Activated CD4-positive, alpha-beta T cell treated with anti-CD3 and anti-CD28 coated beads, Interleukin-2, amount 10 ng/mL, durations not matched to agents 24 days and 14 days (primary cell): ENCODE measurements at regions not wholly inside any gene's neighbourhood (a gene's known extent, or its start where the extent isn't known, plus 50 kb on each side); places are given as distances from the start of the nearest gene placed in this dataset.

Experiments
- DNase-seq: peaks from one replicate; pipeline ENCODE4 v3.0.0; 2022
- H3K27ac Mint-ChIP-seq: one replicate; pipeline ENCODE4 v1.8.0; 2022; ENCODE audit warnings: mild to moderate bottlenecking, mixed read lengths
- H3K27me3 Mint-ChIP-seq: one replicate; pipeline ENCODE4 v1.8.0; 2022; ENCODE audit warnings: mixed read lengths
- H3K36me3 Mint-ChIP-seq: one replicate; pipeline ENCODE4 v1.8.0; 2022; ENCODE audit warnings: low read depth, mild to moderate bottlenecking, mixed read lengths
- H3K4me1 Mint-ChIP-seq: one replicate; pipeline ENCODE4 v1.8.0; 2021; ENCODE audit warnings: mixed read lengths
- H3K4me3 Mint-ChIP-seq: one replicate; pipeline ENCODE4 v1.8.0; 2022; ENCODE audit warnings: mild to moderate bottlenecking, moderate library complexity, mixed read lengths
- H3K9me3 Mint-ChIP-seq: one replicate; pipeline ENCODE4 v1.8.0; 2021; ENCODE audit warnings: mixed read lengths
- intact Hi-C: fragments of 100-400 bp; cut with micrococcal nuclease; formaldehyde crosslinking; loops from one replicate; pipeline ENCODE4 v1.15.1; 2023

- Mint-ChIP-seq H3K4me3 (no peak overlapping the region), H3K36me3 (no peaks in the 10 kb centered on the region), H3K4me1 (no peaks in the 10 kb centered on the region), H3K27me3 (no peaks in the 10 kb centered on the region), H3K27ac (no peak overlapping the region), H3K9me3 (no peaks in the 10 kb centered on the region)
- DNase-seq: no peak
- intact Hi-C loops: no loop called here
These were observed 340.0 kb downstream of the FBXO15 start for GRCh38 chr18:73807551-73808192.

- Mint-ChIP-seq H3K36me3 (no peaks in the 10 kb centered on the region), H3K4me3 (no peak overlapping the region), H3K27me3 (no peaks in the 10 kb centered on the region), H3K4me1 (no peaks in the 10 kb centered on the region), H3K27ac (no peak overlapping the region), H3K9me3 (no peaks in the 10 kb centered on the region)
- intact Hi-C loops: no loop called here
- DNase-seq: no peak
These were observed 341.6 kb downstream of the FBXO15 start for GRCh38 chr18:73805991-73806390.

DNA sequence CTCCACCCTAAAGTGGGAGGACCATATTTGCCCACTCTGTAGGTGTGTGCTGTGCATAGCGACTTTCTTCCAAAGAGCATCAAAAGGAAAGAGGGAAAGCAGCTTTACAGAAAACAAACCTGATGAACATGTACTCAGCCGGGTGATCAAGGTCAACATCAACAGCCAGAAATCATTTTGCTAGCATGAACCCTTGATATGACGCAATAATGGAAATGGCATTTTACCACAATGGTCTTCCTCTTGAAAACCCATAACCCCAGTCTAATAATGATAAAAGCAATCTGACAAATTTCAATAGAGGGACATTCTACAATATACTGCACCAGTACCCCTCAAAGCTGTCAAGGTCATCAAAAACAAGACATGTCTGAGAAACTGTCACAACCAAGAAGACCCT lies 350.2 kb downstream of the FBXO15 start:
- Mint-ChIP-seq H3K27ac (no peak overlapping the region), H3K4me1 (no peaks in the 10 kb centered on the region), H3K27me3 (no peaks in the 10 kb centered on the region), H3K36me3 (no peaks in the 10 kb centered on the region), H3K4me3 (no peak overlapping the region), H3K9me3 (no peaks in the 10 kb centered on the region)
- no peak for DNase-seq
- intact Hi-C loops: no loop called here

DNA sequence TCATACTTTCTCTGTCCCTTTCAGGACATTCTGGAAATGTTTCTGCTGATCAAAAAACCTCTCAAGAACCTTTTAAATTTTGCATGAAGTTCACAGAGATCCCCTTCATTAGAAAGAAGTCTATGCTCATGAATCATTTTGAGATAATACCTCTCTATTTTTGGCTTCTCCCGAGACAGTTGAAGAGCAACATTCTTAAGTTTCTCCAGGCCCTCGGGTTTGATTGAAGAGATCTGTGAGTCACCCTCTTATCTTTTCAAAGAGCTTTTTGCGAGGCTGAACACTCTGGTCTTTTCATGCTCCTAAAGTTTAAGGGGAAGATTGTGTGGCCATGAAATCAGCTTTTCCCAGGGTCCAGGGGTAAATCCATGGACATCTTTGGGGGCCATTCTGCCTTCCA lies 354.2 kb downstream of the FBXO15 start:
- H3K4me3 Mint-ChIP-seq: no peak overlapping the region
- peak; percentile 12 for DNase-seq
- no peaks in the 10 kb centered on the region for H3K36me3 Mint-ChIP-seq
- H3K4me1 Mint-ChIP-seq: no peaks in the 10 kb centered on the region
- H3K27me3 Mint-ChIP-seq: no peaks in the 10 kb centered on the region
- intact Hi-C loops: no loop called here
- no peaks in the 10 kb centered on the region for H3K9me3 Mint-ChIP-seq
- H3K27ac Mint-ChIP-seq: no peak overlapping the region

- no peaks in the 10 kb centered on the region for H3K4me1 Mint-ChIP-seq
- no peak overlapping the region for H3K27ac Mint-ChIP-seq
- no peaks in the 10 kb centered on the region for H3K27me3 Mint-ChIP-seq
- intact Hi-C loops: no loop called here
- H3K36me3 Mint-ChIP-seq: no peaks in the 10 kb centered on the region
- DNase-seq: no peak
- no peak overlapping the region for H3K4me3 Mint-ChIP-seq
- no peaks in the 10 kb centered on the region for H3K9me3 Mint-ChIP-seq
These were observed 356.6 kb downstream of the FBXO15 start for GRCh38 chr18:73791081-73791480.

DNA sequence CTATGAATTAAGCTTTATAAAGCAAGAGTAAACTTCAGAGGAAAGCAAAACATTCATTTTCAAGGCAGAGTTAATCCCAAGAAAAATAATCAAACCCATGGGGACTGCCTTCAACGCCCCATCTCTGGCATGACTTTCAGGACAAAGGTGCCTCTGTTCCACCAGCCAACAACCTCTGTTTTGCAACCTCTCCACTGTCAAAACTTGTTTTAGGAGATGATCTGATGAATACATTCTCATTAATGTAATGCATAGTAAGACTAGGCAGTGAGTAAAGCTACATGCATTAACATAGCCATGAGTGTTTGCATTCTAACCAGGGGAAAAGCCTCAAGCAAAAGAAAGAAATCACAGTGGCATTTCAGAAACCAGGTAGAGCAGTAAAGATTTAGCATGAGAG lies 357.0 kb downstream of the FBXO15 start:
- Mint-ChIP-seq H3K4me3 (no peak overlapping the region), H3K27me3 (no peaks in the 10 kb centered on the region), H3K36me3 (no peaks in the 10 kb centered on the region), H3K9me3 (no peaks in the 10 kb centered on the region), H3K27ac (no peak overlapping the region), H3K4me1 (no peaks in the 10 kb centered on the region)
- DNase-seq: no peak
- intact Hi-C loops: no loop called here

- H3K9me3 Mint-ChIP-seq: no peaks in the 10 kb centered on the region
- H3K27ac Mint-ChIP-seq: no peak overlapping the region
- no peaks in the 10 kb centered on the region for H3K4me1 Mint-ChIP-seq
- intact Hi-C loops: no loop called here
- H3K4me3 Mint-ChIP-seq: no peak overlapping the region
- H3K36me3 Mint-ChIP-seq: no peaks in the 10 kb centered on the region
- peak; percentile 41 for DNase-seq
- H3K27me3 Mint-ChIP-seq: no peaks in the 10 kb centered on the region
These were observed 360.3 kb downstream of the FBXO15 start for GRCh38 chr18:73787316-73787715.

GRCh38 chr18:73785300-73785699 lies 362.3 kb downstream of the FBXO15 start:
- intact Hi-C loops: no loop called here
- Mint-ChIP-seq H3K27me3 (no peaks in the 10 kb centered on the region), H3K36me3 (no peaks in the 10 kb centered on the region), H3K4me1 (no peaks in the 10 kb centered on the region), H3K9me3 (no peaks in the 10 kb centered on the region), H3K27ac (no peak overlapping the region), H3K4me3 (no peak overlapping the region)
- no peak for DNase-seq

DNA sequence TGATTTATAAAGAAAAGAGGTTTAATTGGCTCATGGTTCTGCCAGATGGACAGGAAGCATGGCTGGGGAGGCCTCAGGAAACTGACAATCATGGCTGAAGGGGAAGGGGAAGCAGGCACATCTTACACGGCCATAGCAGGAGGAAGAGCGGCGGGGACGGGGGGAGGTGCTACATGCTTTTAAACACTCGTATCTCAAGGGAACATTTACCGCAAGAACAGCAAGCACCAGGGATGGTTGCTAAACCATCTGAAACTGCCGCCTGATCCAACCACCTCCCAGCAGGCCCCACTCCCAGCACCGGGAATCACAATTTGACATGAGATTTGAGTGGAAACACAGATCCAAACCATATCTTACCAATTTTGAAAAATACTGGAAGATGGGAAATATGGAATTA lies 362.8 kb downstream of the FBXO15 start:
- Mint-ChIP-seq H3K27ac (no peak overlapping the region), H3K4me1 (no peaks in the 10 kb centered on the region), H3K9me3 (no peaks in the 10 kb centered on the region), H3K36me3 (no peaks in the 10 kb centered on the region), H3K4me3 (no peak overlapping the region), H3K27me3 (no peaks in the 10 kb centered on the region)
- intact Hi-C loops: no loop called here
- no peak for DNase-seq

GRCh38 chr18:73782405-73782804 lies 365.2 kb downstream of the FBXO15 start:
- H3K9me3 Mint-ChIP-seq: no peaks in the 10 kb centered on the region

DNA sequence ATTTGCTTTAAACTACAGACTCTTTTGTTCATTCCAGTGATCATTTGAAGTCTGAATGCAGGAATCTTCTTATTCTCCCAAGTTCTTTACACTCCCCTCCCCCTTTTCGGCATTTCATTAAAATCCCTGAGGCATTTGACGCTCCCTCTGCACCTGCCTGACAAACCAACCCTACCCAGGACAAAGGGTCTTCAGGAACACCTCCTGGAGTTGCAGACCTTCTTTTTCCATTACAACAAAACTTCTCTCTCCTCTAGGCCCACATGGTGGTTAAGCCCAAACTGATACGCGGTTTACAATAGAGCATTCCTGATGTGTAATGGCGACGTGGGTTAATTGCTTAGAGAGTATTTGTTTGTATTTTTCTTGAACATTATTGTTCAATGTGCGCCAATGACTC lies 367.4 kb downstream of the FBXO15 start:
- Mint-ChIP-seq H3K9me3 (no peaks in the 10 kb centered on the region), H3K4me1 (no peaks in the 10 kb centered on the region), H3K27ac (no peak overlapping the region), H3K36me3 (no peaks in the 10 kb centered on the region), H3K27me3 (no peaks in the 10 kb centered on the region), H3K4me3 (no peak overlapping the region)
- intact Hi-C loops: no loop called here
- no peak for DNase-seq

More at GRCh38 chr18:73782405-73782804, 365.2 kb downstream of the FBXO15 start:
- no peaks in the 10 kb centered on the region for H3K27me3 Mint-ChIP-seq
- intact Hi-C loops: no loop called here
- H3K27ac Mint-ChIP-seq: no peak overlapping the region
- no peaks in the 10 kb centered on the region for H3K36me3 Mint-ChIP-seq
- no peaks in the 10 kb centered on the region for H3K4me1 Mint-ChIP-seq
- DNase-seq: no peak
- H3K4me3 Mint-ChIP-seq: no peak overlapping the region

- Mint-ChIP-seq H3K4me1 (no peaks in the 10 kb centered on the region), H3K27ac (no peak overlapping the region), H3K27me3 (no peaks in the 10 kb centered on the region), H3K36me3 (no peaks in the 10 kb centered on the region), H3K4me3 (no peak overlapping the region), H3K9me3 (no peaks in the 10 kb centered on the region)
- intact Hi-C loops: no loop called here
- DNase-seq: no peak
These were observed 369.6 kb downstream of the FBXO15 start for GRCh38 chr18:73778032-73778359.

GRCh38 chr18:73777356-73778031 lies 370.1 kb downstream of the FBXO15 start:
- Mint-ChIP-seq H3K9me3 (no peaks in the 10 kb centered on the region), H3K4me1 (no peaks in the 10 kb centered on the region)

DNA sequence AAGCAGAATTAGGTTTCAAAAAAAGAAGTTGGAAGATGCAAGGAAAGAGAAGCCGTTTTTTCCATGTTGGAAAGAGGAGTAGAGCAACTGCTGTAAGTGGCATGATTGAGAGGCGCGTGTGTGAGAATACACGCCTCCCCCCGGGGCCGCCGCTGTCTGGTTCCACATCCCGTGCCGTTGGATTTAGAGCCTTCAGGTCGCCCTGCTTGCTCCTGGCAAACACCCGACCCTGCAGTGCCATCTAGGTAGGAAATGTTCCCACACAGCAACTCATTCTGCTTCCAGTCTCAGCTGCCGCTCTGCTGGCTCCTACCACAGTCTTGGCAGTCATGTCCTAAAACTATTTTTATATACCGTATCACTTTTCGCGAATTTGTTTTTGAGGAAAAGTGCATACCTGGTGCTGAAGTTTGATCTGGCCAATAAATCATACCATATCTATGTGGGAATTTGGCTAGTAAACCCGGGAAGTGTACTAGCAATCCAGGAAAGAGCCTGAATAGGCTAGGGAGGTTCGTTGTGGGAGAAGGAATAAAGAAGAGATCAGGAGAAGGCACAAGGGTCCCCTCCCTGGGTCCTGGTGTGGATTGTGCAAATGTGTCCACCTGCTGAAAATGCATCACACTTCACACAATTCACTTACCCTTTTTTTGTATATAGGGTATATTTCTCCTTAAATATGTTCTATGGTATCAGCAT lies 372.7 kb downstream of the FBXO15 start:
- DNase-seq: no peak
- Mint-ChIP-seq H3K27ac (no peak overlapping the region), H3K9me3 (no peaks in the 10 kb centered on the region), H3K27me3 (no peaks in the 10 kb centered on the region), H3K4me1 (no peaks in the 10 kb centered on the region), H3K4me3 (no peak overlapping the region), H3K36me3 (no peaks in the 10 kb centered on the region)
- intact Hi-C loops: no loop called here

More at GRCh38 chr18:73777356-73778031, 370.1 kb downstream of the FBXO15 start:
- no peak overlapping the region for H3K4me3 Mint-ChIP-seq
- intact Hi-C loops: no loop called here
- no peak for DNase-seq
- no peak overlapping the region for H3K27ac Mint-ChIP-seq
- H3K36me3 Mint-ChIP-seq: no peaks in the 10 kb centered on the region
- no peaks in the 10 kb centered on the region for H3K27me3 Mint-ChIP-seq
